HUES48 (cell line): ENCODE measurements at regions not wholly inside any gene's neighbourhood (a gene's known extent, or its start where the extent isn't known, plus 50 kb on each side); places are given as distances from the start of the nearest gene placed in this dataset.
"Not testable (repeated sequence)": the region's sequence is repeated elsewhere in the genome, so short reads cannot be mapped to it uniquely, and the experiment has no call there.

Source experiments
- H3K27ac ChIP-seq: one replicate; pipeline ENCODE4 v1.7.0; 2013; ENCODE audit warnings: low read depth, low read length, inconsistent platforms
- H3K27me3 ChIP-seq: 2 replicates; pipeline ENCODE4 v1.6.1; 2013; ENCODE audit warnings: mild to moderate bottlenecking, low read length; ENCODE audit not compliant: control insufficient read depth, insufficient read depth
- H3K36me3 ChIP-seq: 2 replicates; pipeline ENCODE4 v1.6.1; 2013; ENCODE audit warnings: low read length; ENCODE audit not compliant: control insufficient read depth, insufficient read depth
- H3K4me1 ChIP-seq: 2 replicates; pipeline ENCODE4 v1.6.1; 2013; ENCODE audit warnings: mild to moderate bottlenecking, low read length; ENCODE audit not compliant: control insufficient read depth, insufficient read depth
- H3K4me3 ChIP-seq: 2 replicates; pipeline ENCODE4 v1.5.1; 2013; ENCODE audit warnings: mild to moderate bottlenecking, low read depth, low read length
- H3K9ac ChIP-seq: 2 replicates; pipeline ENCODE4 v1.6.1; 2013; ENCODE audit warnings: mild to moderate bottlenecking, low read depth, low read length, moderate library complexity
- H3K9me3 ChIP-seq: 2 replicates; pipeline ENCODE4 v1.6.1; 2013; ENCODE audit warnings: low read length; ENCODE audit not compliant: control insufficient read depth, insufficient read depth

DNA sequence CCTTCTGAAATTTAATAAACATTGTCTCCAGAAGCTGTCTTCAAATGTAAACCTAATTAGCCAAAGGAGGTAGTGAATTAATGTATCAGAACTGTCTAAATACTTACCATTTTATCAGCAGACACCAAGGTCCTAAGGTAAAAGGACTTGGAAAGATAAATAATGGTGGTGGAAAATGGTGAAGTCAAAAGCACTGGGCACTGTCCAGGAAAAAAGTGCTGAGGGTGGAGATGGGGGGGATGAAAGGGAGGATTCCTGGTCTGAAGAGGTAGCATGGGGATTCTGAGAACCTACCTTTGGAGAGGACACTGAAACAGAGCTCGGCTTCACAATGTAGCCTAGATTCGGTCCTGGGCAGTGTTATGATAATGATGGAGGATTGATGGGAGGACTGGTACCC lies 149.0 kb upstream of the DPH6 start:
- no peak overlapping the region for H3K4me3 ChIP-seq
- no peaks in the 10 kb centered on the region for H3K27me3 ChIP-seq
- H3K9me3 ChIP-seq: no peaks in the 10 kb centered on the region
- no peaks in the 10 kb centered on the region for H3K36me3 ChIP-seq
- peaks cover 29% of the 10 kb centered on the region for H3K4me1 ChIP-seq
- no peak overlapping the region for H3K27ac ChIP-seq
- no peak overlapping the region for H3K9ac ChIP-seq

DNA sequence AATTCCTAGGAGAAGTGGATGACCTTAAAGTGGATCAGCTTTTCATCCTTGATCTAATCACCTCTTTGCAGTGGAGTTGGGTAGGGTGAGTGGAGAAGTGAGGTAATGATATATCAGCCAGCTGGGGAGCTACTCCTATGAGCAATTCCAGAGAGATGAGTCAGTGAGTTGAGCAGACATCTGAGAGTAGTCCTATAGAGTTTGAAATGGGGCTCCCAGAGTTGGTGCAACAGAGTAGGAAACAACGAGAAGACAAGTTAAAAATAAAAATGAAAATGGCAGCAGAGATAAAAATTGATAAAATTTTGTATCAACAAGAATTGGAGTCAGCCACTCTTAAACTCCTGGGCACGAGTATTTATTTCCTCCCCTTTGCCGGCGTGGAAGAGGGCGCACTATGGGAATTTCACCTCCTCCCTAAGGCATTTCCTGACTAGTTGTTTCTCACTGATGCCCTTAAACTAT lies 150.8 kb upstream of the DPH6 start:
- no peaks in the 10 kb centered on the region for H3K9me3 ChIP-seq
- H3K9ac ChIP-seq: no peak overlapping the region
- H3K27me3 ChIP-seq: no peaks in the 10 kb centered on the region
- H3K4me3 ChIP-seq: no peak overlapping the region
- peak overlapping the region; percentile 75 for H3K27ac ChIP-seq
- H3K36me3 ChIP-seq: no peaks in the 10 kb centered on the region
- peaks cover 29% of the 10 kb centered on the region for H3K4me1 ChIP-seq

DNA sequence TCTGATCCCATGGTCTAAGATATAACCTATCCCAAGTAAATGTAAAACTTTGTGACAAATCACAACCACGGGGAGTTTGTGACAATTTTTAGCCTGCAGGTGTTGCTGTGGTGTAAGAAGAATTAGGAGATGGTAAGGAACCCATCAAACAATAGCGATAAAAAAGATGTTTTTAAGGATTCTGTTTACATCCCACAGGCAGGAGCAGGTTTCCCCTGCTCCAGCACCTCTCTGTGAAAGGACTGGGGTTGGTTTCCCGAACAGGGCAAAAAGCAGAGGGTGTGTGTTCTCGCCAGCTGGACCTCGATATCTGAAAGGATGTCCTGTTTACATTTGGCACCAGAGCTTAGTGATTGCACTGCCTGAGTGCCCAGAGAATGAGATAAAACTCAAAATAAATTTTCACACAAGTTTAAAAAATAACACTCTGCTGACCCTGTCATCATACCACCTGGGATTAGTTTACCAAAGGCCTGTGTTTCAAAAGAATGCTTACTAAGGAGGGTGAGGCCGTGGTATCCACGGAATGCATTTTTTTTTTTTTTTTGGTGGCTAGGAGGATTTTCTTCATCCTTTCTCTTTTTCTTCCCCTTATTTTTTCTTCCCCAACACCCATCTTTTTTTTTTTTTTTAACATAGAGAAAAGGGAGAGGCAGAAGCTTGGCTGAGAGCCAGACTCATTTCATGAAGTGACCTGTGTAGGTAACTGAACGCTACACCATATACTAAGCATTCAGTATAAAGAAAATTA lies 151.8 kb upstream of the DPH6 start:
- no peaks in the 10 kb centered on the region for H3K36me3 ChIP-seq
- peak overlapping the region; percentile 75 for H3K27ac ChIP-seq
- peaks cover 29% of the 10 kb centered on the region for H3K4me1 ChIP-seq
- no peaks in the 10 kb centered on the region for H3K9me3 ChIP-seq
- H3K27me3 ChIP-seq: no peaks in the 10 kb centered on the region
- no peak overlapping the region for H3K4me3 ChIP-seq
- H3K9ac ChIP-seq: no peak overlapping the region

DNA sequence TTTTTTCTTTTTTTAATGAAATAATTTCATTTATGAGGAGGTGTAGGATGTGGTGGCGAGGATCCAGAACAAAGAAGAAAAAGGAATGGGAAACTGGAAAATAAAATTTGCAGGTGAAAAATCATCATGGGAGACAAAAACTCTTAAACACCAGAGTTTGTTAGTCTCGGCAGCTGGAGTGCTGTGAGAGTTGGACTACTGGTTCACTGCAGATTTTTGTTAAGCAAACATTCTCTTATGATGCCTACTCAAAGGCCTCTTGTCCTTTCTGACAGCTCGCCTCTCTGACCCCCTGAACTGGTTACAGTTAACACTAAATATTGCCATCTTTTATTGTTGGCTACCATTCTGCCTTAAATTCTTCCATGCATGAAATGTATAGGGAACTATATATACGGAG lies 152.4 kb upstream of the DPH6 start:
- Histone ChIP-seq H3K9ac (no peak overlapping the region), H3K4me1 (peaks cover 29% of the 10 kb centered on the region), H3K36me3 (no peaks in the 10 kb centered on the region), H3K4me3 (no peak overlapping the region), H3K9me3 (no peaks in the 10 kb centered on the region), H3K27ac (no peak overlapping the region), H3K27me3 (no peaks in the 10 kb centered on the region)

DNA sequence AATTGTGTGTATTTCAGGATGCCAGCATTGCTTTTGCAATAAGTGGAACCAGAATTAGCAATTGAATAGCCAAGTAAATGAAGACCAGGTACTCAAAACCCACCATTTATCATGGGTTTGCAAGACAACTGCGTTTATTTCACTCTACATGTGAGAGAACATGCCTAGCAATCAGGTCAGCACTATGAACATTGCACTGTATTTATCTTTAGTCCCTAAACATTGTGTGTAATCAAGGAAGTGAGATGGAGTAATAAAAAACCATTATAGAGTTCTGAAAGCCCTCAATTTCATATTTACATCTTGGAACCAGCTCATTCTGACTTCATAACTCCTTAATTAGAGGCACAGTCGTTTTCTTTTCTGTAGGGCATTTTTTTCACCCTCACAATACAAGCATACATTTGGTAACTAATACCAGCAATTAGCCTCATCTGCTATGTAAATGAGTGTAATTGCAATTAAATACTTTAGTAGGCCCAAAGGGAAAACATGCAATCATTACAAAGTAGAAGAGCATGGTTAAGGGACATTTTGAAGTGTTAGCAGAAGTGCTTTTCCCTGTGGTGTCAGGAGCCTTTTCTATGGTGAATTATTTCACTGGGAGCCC lies 153.1 kb upstream of the DPH6 start:
- no peak overlapping the region for H3K27ac ChIP-seq
- H3K4me3 ChIP-seq: no peak overlapping the region
- peaks cover 29% of the 10 kb centered on the region for H3K4me1 ChIP-seq
- H3K36me3 ChIP-seq: no peaks in the 10 kb centered on the region
- H3K9ac ChIP-seq: no peak overlapping the region
- H3K27me3 ChIP-seq: no peaks in the 10 kb centered on the region
- H3K9me3 ChIP-seq: no peaks in the 10 kb centered on the region

- H3K9ac ChIP-seq, H3K36me3 ChIP-seq, H3K4me3 ChIP-seq, H3K27me3 ChIP-seq, H3K27ac ChIP-seq, H3K9me3 ChIP-seq: not testable (repeated sequence)
- H3K4me1 ChIP-seq: peaks cover 29% of the 10 kb centered on the region
Observed at GRCh38 chr15:35700091-35700593, 154.2 kb upstream of the DPH6 start.

DNA sequence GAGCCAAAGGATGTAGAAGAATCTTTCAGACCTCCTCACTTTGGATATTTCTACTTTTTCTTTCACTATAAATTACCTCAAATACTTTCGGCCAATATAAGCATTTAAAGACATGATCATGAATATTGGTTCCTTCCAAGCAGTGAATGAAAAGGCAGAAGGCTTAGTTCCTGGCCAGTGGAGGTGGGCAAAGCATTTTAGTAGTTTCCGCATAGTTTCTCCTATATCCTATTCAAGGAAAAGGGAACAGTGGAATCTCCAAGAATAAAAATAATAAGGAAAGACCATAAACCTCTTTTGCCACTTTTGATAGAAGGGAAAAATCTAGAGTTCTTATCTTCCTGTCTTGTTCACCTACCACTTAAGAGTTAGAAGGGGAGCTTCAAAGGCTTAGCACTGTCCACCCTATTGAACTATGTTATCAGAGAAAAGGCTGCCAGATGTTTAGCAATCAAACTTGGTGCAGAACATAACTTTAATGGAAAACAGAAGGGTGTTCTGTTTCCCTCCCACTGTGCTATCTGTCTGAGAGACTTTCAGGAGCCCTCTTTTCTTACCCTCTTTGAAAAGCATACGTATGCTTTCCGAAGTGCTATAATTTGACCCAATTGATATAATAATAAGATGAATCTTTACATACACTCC lies 155.6 kb upstream of the DPH6 start:
- no peaks in the 10 kb centered on the region for H3K36me3 ChIP-seq
- H3K9ac ChIP-seq: no peak overlapping the region
- H3K27me3 ChIP-seq: no peaks in the 10 kb centered on the region
- H3K9me3 ChIP-seq: no peaks in the 10 kb centered on the region
- H3K27ac ChIP-seq: no peak overlapping the region
- no peak overlapping the region for H3K4me3 ChIP-seq
- H3K4me1 ChIP-seq: peaks cover 38% of the 10 kb centered on the region

DNA sequence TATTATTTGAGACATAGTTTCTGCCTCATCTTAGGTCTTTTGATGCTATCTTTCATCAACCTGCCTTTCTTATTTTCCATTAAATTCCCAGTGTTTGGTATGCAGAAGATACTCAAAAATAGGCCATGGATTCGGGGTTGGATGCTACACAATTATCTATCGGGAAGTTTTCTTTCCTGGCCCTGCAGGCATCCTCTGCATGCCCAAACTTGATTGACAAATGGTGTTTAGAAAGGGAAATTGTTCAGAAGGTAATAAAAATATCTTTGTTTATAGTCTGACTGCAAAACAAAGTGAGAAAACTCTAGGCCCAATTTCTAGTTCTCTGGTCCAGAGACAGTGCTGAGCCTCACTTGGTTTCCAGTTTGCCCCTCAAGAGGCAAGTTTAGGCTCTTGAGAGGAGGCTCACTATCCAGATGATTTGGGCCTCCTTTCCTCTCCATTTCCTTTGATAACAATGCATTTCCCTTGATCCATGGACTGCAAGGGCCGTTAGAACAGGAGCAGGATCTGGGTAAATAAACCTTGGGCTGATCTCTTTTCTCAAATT lies 157.1 kb upstream of the DPH6 start:
- Histone ChIP-seq H3K27ac (no peak overlapping the region), H3K4me1 (peaks cover 24% of the 10 kb centered on the region), H3K36me3 (no peaks in the 10 kb centered on the region), H3K9me3 (no peaks in the 10 kb centered on the region), H3K4me3 (no peak overlapping the region), H3K27me3 (no peaks in the 10 kb centered on the region), H3K9ac (no peak overlapping the region)

DNA sequence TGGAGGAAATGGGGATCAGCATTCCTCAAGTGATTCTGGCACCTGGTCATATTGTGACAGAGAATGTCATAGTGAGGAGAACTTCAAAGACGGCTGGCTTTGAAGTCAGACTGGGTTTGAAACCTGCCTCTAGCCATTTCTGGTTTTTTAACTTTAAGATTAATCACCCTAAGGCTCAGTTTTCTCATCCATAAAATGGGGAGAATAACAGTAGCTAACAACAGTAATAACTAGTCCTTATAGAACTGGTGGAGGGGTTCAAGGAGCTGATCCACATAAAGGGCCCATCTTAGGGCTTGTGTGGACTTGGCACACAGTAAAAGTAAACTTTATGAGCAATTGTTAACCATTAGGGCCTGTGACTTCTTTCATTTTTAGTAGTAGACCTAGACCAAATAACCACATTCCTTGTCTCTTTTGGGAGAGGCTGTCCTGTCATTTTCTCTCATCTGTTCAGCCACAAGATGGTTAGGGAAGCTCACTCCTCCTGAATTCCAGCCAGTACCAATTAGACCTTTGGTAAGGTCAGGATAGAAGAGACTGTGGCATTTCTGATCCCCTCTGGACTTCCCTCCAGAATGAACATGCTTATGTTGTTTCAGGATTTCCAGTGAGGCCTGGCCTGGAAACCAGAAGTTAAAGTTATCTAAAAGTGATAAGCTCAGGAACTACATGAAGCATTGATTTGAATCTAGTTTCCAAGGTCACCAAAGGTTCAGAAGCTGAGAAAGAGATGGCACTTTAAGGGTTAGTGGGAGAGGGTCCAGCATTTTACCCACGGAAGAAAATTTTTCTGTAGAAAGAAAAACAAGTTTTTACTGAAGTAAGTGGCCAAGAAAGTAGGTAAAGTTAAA lies 159.3 kb upstream of the DPH6 start:
- Histone ChIP-seq H3K9ac (no peak overlapping the region), H3K27me3 (no peaks in the 10 kb centered on the region), H3K4me1 (peaks cover 10% of the 10 kb centered on the region), H3K4me3 (no peak overlapping the region; the same call in 1 of the 2 replicates), H3K9me3 (no peaks in the 10 kb centered on the region), H3K27ac (no peak overlapping the region), H3K36me3 (no peaks in the 10 kb centered on the region)

GRCh38 chr15:35705884-35706585 lies 160.1 kb upstream of the DPH6 start:
- no peaks in the 10 kb centered on the region for H3K36me3 ChIP-seq
- H3K27me3 ChIP-seq: no peaks in the 10 kb centered on the region
- H3K27ac ChIP-seq: peak overlapping the region; percentile 11
- H3K9ac ChIP-seq: no peak overlapping the region
- H3K4me1 ChIP-seq: peaks cover 10% of the 10 kb centered on the region
- H3K9me3 ChIP-seq: no peaks in the 10 kb centered on the region
- no peak overlapping the region for H3K4me3 ChIP-seq
